ENCODE measurements at regions not wholly inside any gene's neighbourhood (a gene's known extent, or its start where the extent isn't known, plus 50 kb on each side); places are given as distances from the start of the nearest gene placed in this dataset.

- no peak for TF ChIP-seq POLR2AphosphoS5 (IDR thresholded peaks at IDR 0.05; ENCODE audit: low read depth, low read length)
- no peak for TF ChIP-seq TAF1 (IDR thresholded peaks at IDR 0.05; ENCODE audit: borderline replicate concordance, insufficient read depth, low read length)
- no peak for TF ChIP-seq REST (IDR thresholded peaks at IDR 0.05; ENCODE audit: insufficient read depth in 1 of 2, low read depth in 2 of 2, low read length in 2 of 2)
- TF ChIP-seq SIN3A (IDR thresholded peaks at IDR 0.05; ENCODE audit: borderline replicate concordance, insufficient read depth, low read length), result no peak
Observed at GRCh38 chr9:11194246-11194645, 581.4 kb upstream of the PTPRD start.

Measured in PFSK-1 (cell line).